K562 (cell line): ENCODE measurements at regions not wholly inside any gene's neighbourhood (a gene's known extent, or its start where the extent isn't known, plus 50 kb on each side); places are given as distances from the start of the nearest gene placed in this dataset.

Experiments
- ATAC-seq: fragments of 200-7000 bp; cut with Tn5 transposase; 3 replicates; pipeline ENCODE4 v1.9.1; 2020; ENCODE audit warnings: moderate library complexity
- BruUV-seq: library from RNA; stranded (reverse); fragments of 400-500 nt; replicated peaks from 2 replicates; lab custom pipeline; 2021; lab: Mats Ljungman, UMichigan
- CTCF ChIA-PET: fragments of 300-600 bp; formaldehyde crosslinking; extraction: SDS; loops from one replicate; lab custom pipeline; 2021; ENCODE audit warnings: low intra/inter-chr PET ratio; lab: Yijun Ruan, JAX
- POLR2A ChIA-PET: fragments of 300-600, 350-650 bp; sonication (Branson Sonifier 250); formaldehyde crosslinking; extraction: SDS; loops from one replicate; lab custom pipeline; 2021; ENCODE audit warnings: antibody characterized with exemption, inconsistent platforms; lab: Yijun Ruan, JAX
- DNase-seq, 4 experiments: peaks; one replicate each; pipeline versions ENCODE4 v3.0.0 to v3.0.0-alpha.2; 2011 to 2018; ENCODE audit warnings: low spot score in 3 of 4, mixed read lengths in 3 of 4; ENCODE audit errors: extremely low read depth in 1 of 4
- FAIRE-seq: peaks from 2 replicates; lab custom pipeline; 2011; peaks lifted over from hg19 to GRCh38; lab: Jason Lieb, UNC
- H2AFZ ChIP-seq: 2 replicates; pipeline ENCODE4 v1.6.0; 2011; ENCODE audit warnings: low read depth, low read length, control low read depth, inconsistent platforms
- H3K27ac ChIP-seq: fragments of 200-600 bp; 3 replicates; pipeline ENCODE4 v1.8.0; 2011; ENCODE audit warnings: low read depth, mild to moderate bottlenecking, control low read depth, inconsistent platforms, low read length, moderate library complexity, mixed read lengths; ENCODE audit errors: extremely low read depth
- H3K27me3 ChIP-seq, 2 experiments: fragments of 300-600 bp in 1 of 2; 2 replicates in 1 of 2; 3 replicates in 1 of 2; pipeline versions ENCODE4 v1.6.0 to v1.8.0; 2011; ENCODE audit warnings: inconsistent platforms in 2 of 2, low read length in 2 of 2, mild to moderate bottlenecking in 1 of 2, mixed read lengths in 1 of 2, moderate library complexity in 1 of 2; ENCODE audit not compliant: control insufficient read depth in 2 of 2, insufficient read depth in 2 of 2
- H3K36me3 ChIP-seq: fragments of 300-600 bp; 3 replicates; pipeline ENCODE4 v1.8.0; 2011; ENCODE audit warnings: mild to moderate bottlenecking, low read length, inconsistent platforms; ENCODE audit not compliant: control insufficient read depth, insufficient read depth
- H3K4me1 ChIP-seq, 2 experiments: fragments of 200-600 bp in 1 of 2; replicated peaks in 1 of 2; 2 replicates in 1 of 2; 3 replicates in 1 of 2; pipeline versions ENCODE4 v1.5.1 to v1.8.0; 2011; ENCODE audit warnings: inconsistent platforms in 2 of 2, low read length in 2 of 2, mild to moderate bottlenecking in 1 of 2, mixed read lengths in 1 of 2, moderate library complexity in 1 of 2; ENCODE audit not compliant: control insufficient read depth in 2 of 2, insufficient read depth in 2 of 2
- H3K4me2 ChIP-seq: 2 replicates; pipeline ENCODE4 v1.6.1; 2011; ENCODE audit warnings: low read length, control low read depth, inconsistent platforms, mixed read lengths; ENCODE audit not compliant: insufficient read depth
- H3K4me3 ChIP-seq: fragments of 200-600 bp; sonication (generic), shearing (Covaris generic); 2 replicates; pipeline ENCODE4 v1.5.1; 2016; ENCODE audit warnings: control low read depth, inconsistent platforms
- H3K79me2 ChIP-seq: fragments of 200-600 bp; 3 replicates; pipeline ENCODE4 v1.8.0; 2011; ENCODE audit warnings: low read length, inconsistent platforms; ENCODE audit not compliant: control insufficient read depth, insufficient read depth
- H3K9ac ChIP-seq, 2 experiments: 2 replicates each; pipeline versions ENCODE4 v1.6.0 to v1.6.1; 2011; ENCODE audit warnings: low read depth in 2 of 2, low read length in 2 of 2, control low read depth in 1 of 2, inconsistent platforms in 1 of 2, mild to moderate bottlenecking in 1 of 2, mixed read lengths in 1 of 2; ENCODE audit not compliant: insufficient read depth in 1 of 2
- H3K9me1 ChIP-seq: one replicate; pipeline ENCODE4 v1.6.0; 2011; ENCODE audit warnings: inconsistent platforms, mild to moderate bottlenecking, low read length, moderate library complexity; ENCODE audit not compliant: control insufficient read depth, insufficient read depth
- H3K9me3 ChIP-seq: replicated peaks from 2 replicates; pipeline ENCODE4 v1.5.1; 2011; ENCODE audit warnings: low read depth, low read length, inconsistent platforms; ENCODE audit not compliant: control insufficient read depth, insufficient read depth
- H4K20me1 ChIP-seq: replicated peaks from 2 replicates; pipeline ENCODE4 v1.6.1; 2011; ENCODE audit warnings: low read length, inconsistent platforms, mixed read lengths; ENCODE audit not compliant: control insufficient read depth, insufficient read depth
- CAMTA2 ChIP-seq: fragments of 250-450 bp; sonication (Bioruptor Pico); conservative IDR thresholded peaks from 2 replicates; pipeline ENCODE4 v1.5.1; 2022
- CREB3L1 ChIP-seq: fragments of 450-650 bp; IDR thresholded peaks from 2 replicates; pipeline ENCODE4 v1.6.1; 2014; ENCODE audit warnings: low read depth, mild to moderate bottlenecking, moderate library complexity, borderline replicate concordance
- FOXK1 ChIP-seq: sonication (generic); formaldehyde crosslinking; IDR thresholded peaks from 2 replicates; pipeline ENCODE4 v1.8.0; 2022; ENCODE audit warnings: missing genetic modification reagents, mild to moderate bottlenecking, borderline replicate concordance
- NR0B1 ChIP-seq: fragments of 450-650 bp; IDR thresholded peaks from one replicate; pipeline ENCODE4 v1.6.1; 2018; ENCODE audit warnings: mild to moderate bottlenecking, moderate library complexity; ENCODE audit not compliant: partially characterized antibody
- PHTF2 ChIP-seq: fragments of 250-450 bp; sonication (Bioruptor Pico); IDR thresholded peaks from 2 replicates; pipeline ENCODE4 v1.5.0; 2021; ENCODE audit warnings: mild to moderate bottlenecking
- SREBF1 ChIP-seq: fragments of 150-350 bp; IDR thresholded peaks from 2 replicates; pipeline ENCODE4 v1.6.1; 2014; ENCODE audit warnings: antibody characterized with exemption, low read depth, low read length, borderline replicate concordance
- ZNF41 ChIP-seq: fragments of 250-450 bp; sonication (Bioruptor Pico); conservative IDR thresholded peaks from 2 replicates; pipeline ENCODE4 v1.4.0; 2020; ENCODE audit warnings: mild to moderate bottlenecking
- ZNF695 ChIP-seq: fragments of 450-650 bp; formaldehyde crosslinking; IDR thresholded peaks from 2 replicates; pipeline ENCODE4 v1.4.0; 2020; ENCODE audit warnings: mild to moderate bottlenecking, moderate library complexity
- WGBS: fragments of 100-300 bp; shearing (Covaris generic); methylation state at CpG from one replicate; pipeline ENCODE4 v1.1.6; 2016; ENCODE audit warnings: low coverage, mixed read lengths; ENCODE audit not compliant: insufficient coverage; ENCODE audit errors: missing lambda C conversion rate; 5-methylcytosine and 5-hydroxymethylcytosine counted together
- in situ Hi-C: fragments of 300-500 bp; cut with MboI; formaldehyde crosslinking; loops from 4 replicates; pipeline ENCODE4 v1.15.0; 2018; ENCODE audit warnings: inconsistent platforms, mixed read lengths
- intact Hi-C: fragments of 100-400 bp; cut with micrococcal nuclease; formaldehyde crosslinking; loops from 2 replicates; pipeline ENCODE4 v1.14.2; 2022
- TF ChIP-seq, protein P1 (sequence below), 2 experiments: fragments of 450-650 bp in 1 of 2; sonication (generic) in 1 of 2; formaldehyde crosslinking; conservative IDR thresholded peaks; 2 replicates each; pipeline versions ENCODE4 v1.4.0 to v1.8.1; 2020 to 2022; ENCODE audit warnings: mild to moderate bottlenecking in 1 of 2, missing genetic modification reagents in 1 of 2
- TF ChIP-seq, protein P2 (sequence below), 2 experiments: fragments of 250-450 bp in 1 of 2; fragments of 450-650 bp in 1 of 2; sonication (Bioruptor Pico) in 1 of 2; IDR thresholded peaks; 2 replicates each; pipeline versions ENCODE4 v1.6.1 to v1.8.0; 2016 to 2021; ENCODE audit warnings: mild to moderate bottlenecking in 2 of 2, moderate library complexity in 2 of 2, missing compliant biosample characterization in 1 of 2, missing genetic modification characterization in 1 of 2

- Histone ChIP-seq H3K79me2 (no peaks in the 10 kb centered on the region), H3K27ac (no peak overlapping the region), H3K27me3 (peaks cover 46 to 74% of the 10 kb centered on the region in 2 experiments), H2AFZ (no peak overlapping the region), H3K9me3 (no peaks in the 10 kb centered on the region), H3K9ac (no peak overlapping the region; a peak in 1 of 4 replicates), H3K4me1 (peaks cover 0 to 24% of the 10 kb centered on the region in 2 experiments; a peak in 2 of 5 replicates), H4K20me1 (no peaks in the 10 kb centered on the region; the same call in 1 of the 2 replicates), H3K4me2 (no peak overlapping the region), H3K36me3 (no peaks in the 10 kb centered on the region), H3K9me1 (no peaks in the 10 kb centered on the region), H3K4me3 (no peak overlapping the region)
- no TSS peak for BruUV-seq
- ATAC-seq (no peak), DNase-seq (no peak), FAIRE-seq (no peak)
- ChIA-PET POLR2A (no interaction called here), CTCF (no interaction called here)
- WGBS: 3% methylated on average over 21 of the region's 29 CpGs
- in situ Hi-C loops: no loop called here
- no peak for TF ChIP-seq FOXK1 (CRISPR knock-in tag)
- TF ChIP-seq NR0B1: no peak
- TF ChIP-seq CREB3L1: no peak
- no peak for TF ChIP-seq PHTF2
- TF ChIP-seq SREBF1: no peak
- TF ChIP-seq, protein P1, sequence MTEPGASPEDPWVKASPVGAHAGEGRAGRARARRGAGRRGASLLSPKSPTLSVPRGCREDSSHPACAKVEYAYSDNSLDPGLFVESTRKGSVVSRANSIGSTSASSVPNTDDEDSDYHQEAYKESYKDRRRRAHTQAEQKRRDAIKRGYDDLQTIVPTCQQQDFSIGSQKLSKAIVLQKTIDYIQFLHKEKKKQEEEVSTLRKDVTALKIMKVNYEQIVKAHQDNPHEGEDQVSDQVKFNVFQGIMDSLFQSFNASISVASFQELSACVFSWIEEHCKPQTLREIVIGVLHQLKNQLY (CRISPR knock-in tag; conservative IDR thresholded peaks at IDR 0.05): no peak
- TF ChIP-seq CAMTA2 (CRISPR knock-in tag): no peak
- TF ChIP-seq ZNF695 (CRISPR knock-in tag): no peak
- TF ChIP-seq ZNF41 (CRISPR knock-in tag): no peak
- TF ChIP-seq, protein P2, sequence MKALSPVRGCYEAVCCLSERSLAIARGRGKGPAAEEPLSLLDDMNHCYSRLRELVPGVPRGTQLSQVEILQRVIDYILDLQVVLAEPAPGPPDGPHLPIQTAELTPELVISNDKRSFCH (CRISPR knock-in tag; IDR thresholded peaks at IDR 0.05): no peak
- TF ChIP-seq, protein P2 (tag; IDR thresholded peaks at IDR 0.05): no peak
- intact Hi-C loops: no loop called here
Measured at GRCh38 chr7:411677-412312, 107.9 kb downstream of the PDGFA start.
